ENCODE measurements at regions not wholly inside any gene's neighbourhood (a gene's known extent, or its start where the extent isn't known, plus 50 kb on each side); places are given as distances from the start of the nearest gene placed in this dataset.

- FAIRE-seq (no peak), DNase-seq (no peak)
- Histone ChIP-seq H3K27ac (ENCODE audit: low read depth in 2 of 2, low read length in 2 of 2) (no peak overlapping the region), H3K4me1 (ENCODE audit: control insufficient read depth in 2 of 3, insufficient read depth in 2 of 3, low read depth in 1 of 3, low read length in 3 of 3) (no peaks in the 10 kb centered on the region), H3K27me3 (ENCODE audit: control insufficient read depth, insufficient read depth, low read length) (no peaks in the 10 kb centered on the region), H3K9ac (ENCODE audit: low read length in 3 of 3) (no peak overlapping the region), H3K9me3 (ENCODE audit: control insufficient read depth in 2 of 3, insufficient read depth in 1 of 3, low read length in 3 of 3) (no peaks in the 10 kb centered on the region), H3K36me3 (ENCODE audit: control insufficient read depth in 2 of 3, insufficient read depth in 3 of 3, low read length in 3 of 3) (no peaks in the 10 kb centered on the region), H3K4me3 (ENCODE audit: low read length in 3 of 3) (no peak overlapping the region)
- intact Hi-C loops (cut with DNase I) = no loop called here
- no peak for TF ChIP-seq CTCF (IDR thresholded peaks at IDR 0.05; ENCODE audit: borderline replicate concordance, extremely low read depth, insufficient read depth)
Observed at GRCh38 chr10:8468477-8468876, 414.0 kb downstream of the GATA3 start.

GRCh38 chr10:8473205-8473604, 418.7 kb downstream of the GATA3 start:
- Histone ChIP-seq H3K27me3 (ENCODE audit: control insufficient read depth, insufficient read depth, low read length) (no peaks in the 10 kb centered on the region), H3K27ac (ENCODE audit: low read depth in 2 of 2, low read length in 2 of 2) (no peak overlapping the region), H3K4me1 (ENCODE audit: control insufficient read depth in 2 of 3, insufficient read depth in 2 of 3, low read depth in 1 of 3, low read length in 3 of 3) (no peaks in the 10 kb centered on the region), H3K9me3 (ENCODE audit: control insufficient read depth in 2 of 3, insufficient read depth in 1 of 3, low read length in 3 of 3) (peaks cover 0 to 3% (median 0%) of the 10 kb centered on the region in 3 donors), H3K4me3 (ENCODE audit: low read length in 3 of 3) (no peak overlapping the region), H3K9ac (ENCODE audit: low read length in 3 of 3) (no peak overlapping the region), H3K36me3 (ENCODE audit: control insufficient read depth in 2 of 3, insufficient read depth in 3 of 3, low read length in 3 of 3) (no peaks in the 10 kb centered on the region)
- FAIRE-seq (no peak), DNase-seq (no peak)
- TF ChIP-seq CTCF (IDR thresholded peaks at IDR 0.05; ENCODE audit: borderline replicate concordance, extremely low read depth, insufficient read depth) = no peak
- intact Hi-C loops (cut with DNase I) = no loop called here

- peaks cover 0 to 3% (median 0%) of the 10 kb centered on the region in 3 donors for H3K9me3 ChIP-seq (ENCODE audit: control insufficient read depth in 2 of 3, insufficient read depth in 1 of 3, low read length in 3 of 3)
- no peak for TF ChIP-seq CTCF (IDR thresholded peaks at IDR 0.05; ENCODE audit: borderline replicate concordance, extremely low read depth, insufficient read depth)
- no peak for FAIRE-seq
- no peak overlapping the region for H3K27ac ChIP-seq (ENCODE audit: low read depth in 2 of 2, low read length in 2 of 2)
- no peak overlapping the region for H3K9ac ChIP-seq (ENCODE audit: low read length in 3 of 3)
- H3K4me1 ChIP-seq (ENCODE audit: control insufficient read depth in 2 of 3, insufficient read depth in 2 of 3, low read depth in 1 of 3, low read length in 3 of 3) = no peaks in the 10 kb centered on the region
- intact Hi-C loops (cut with DNase I) = no loop called here
- H3K27me3 ChIP-seq (ENCODE audit: control insufficient read depth, insufficient read depth, low read length) = no peaks in the 10 kb centered on the region
- no peak overlapping the region for H3K4me3 ChIP-seq (ENCODE audit: low read length in 3 of 3)
- no peaks in the 10 kb centered on the region for H3K36me3 ChIP-seq (ENCODE audit: control insufficient read depth in 2 of 3, insufficient read depth in 3 of 3, low read length in 3 of 3)
- no peak for DNase-seq
Observed at GRCh38 chr10:8477300-8477699, 422.8 kb downstream of the GATA3 start.

Measured in kidney (tissue), 13 donors.